CD4-positive, alpha-beta T cell treated with Interleukin-21 for 1 hour (primary cell): ENCODE measurements at regions not wholly inside any gene's neighbourhood (a gene's known extent, or its start where the extent isn't known, plus 50 kb on each side); places are given as distances from the start of the nearest gene placed in this dataset.

Experiments used
- DNase-seq: peaks from one replicate; pipeline ENCODE4 v3.0.0-alpha.2; 2020

DNA sequence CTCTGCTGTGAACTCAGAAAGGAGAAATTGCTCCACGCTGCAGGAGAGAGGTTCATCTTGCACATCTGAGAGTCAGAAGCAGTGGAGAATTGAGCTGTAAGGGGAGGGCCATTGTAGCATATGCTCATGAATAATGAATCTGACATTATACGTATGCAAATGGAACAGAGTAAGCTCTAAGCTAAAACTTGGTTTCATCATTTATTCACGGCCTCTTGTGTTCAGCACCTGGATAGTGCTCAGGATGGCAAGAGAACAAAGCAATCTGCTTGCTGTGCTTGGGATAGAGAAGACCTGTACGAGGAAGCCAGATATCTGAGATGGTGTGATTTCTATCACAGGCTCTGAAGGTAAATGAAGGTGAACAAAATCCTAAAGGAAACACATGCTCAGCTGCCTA is 87.9 kb upstream of the GCFC2 start:
- no peak for DNase-seq

DNA sequence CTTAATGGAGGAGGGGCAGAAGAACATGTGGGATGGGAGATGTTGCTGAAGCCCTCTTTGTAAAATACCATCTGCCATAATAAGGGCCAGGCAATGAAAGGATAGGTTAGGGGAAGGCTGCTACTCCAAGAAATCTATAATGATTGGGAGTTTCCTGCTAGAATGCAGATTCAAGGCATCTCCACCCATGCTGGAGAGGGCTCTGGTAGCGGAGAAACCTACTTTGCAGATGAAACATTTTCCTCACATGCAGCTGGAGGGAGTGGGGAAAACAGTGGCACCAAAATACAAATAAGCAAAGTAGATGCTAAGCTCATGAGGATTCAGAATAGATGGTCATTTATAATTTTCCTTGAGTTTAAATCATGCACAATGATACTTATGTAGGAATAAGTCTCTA is 82.3 kb upstream of the GCFC2 start:
- DNase-seq: no peak

GRCh38 chr2:75792146-75792545 is 81.4 kb upstream of the GCFC2 start:
- DNase-seq: no peak

- no peak for DNase-seq
Observed at GRCh38 chr2:75790814-75791467, 80.2 kb upstream of the GCFC2 start.

DNA sequence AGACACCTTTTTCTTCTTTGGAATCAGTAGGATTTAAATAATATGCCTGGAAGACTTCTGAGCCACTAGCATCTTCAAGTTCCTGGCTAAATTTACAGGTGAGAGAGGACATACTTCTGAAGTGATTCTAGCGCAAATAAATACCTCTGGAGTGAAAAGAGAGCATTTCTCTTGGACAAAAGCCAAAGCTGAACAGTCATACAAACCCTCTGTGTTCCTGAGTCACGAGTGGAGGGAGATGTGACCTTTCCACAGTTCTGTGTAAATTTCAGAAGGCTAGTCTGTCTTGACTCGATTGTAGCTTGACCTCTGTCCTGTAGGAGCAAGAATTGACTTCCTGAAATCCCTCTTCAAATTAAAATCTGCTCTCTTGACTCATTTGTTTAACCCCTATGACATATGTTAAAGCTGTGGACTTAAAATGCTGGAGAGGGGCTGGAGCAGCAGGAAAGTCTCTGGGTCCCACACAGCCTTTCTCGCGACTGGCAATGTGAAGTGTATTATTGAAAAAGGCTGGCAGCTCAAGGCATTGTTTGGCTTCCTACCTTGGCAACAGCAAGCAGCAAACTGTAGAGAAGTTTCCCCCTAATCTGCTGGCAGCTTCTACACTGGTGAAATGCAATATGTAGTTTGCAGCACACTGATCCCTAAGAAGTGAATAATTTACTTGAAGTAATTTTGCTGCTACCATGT is 79.6 kb upstream of the GCFC2 start:
- no peak for DNase-seq

DNA sequence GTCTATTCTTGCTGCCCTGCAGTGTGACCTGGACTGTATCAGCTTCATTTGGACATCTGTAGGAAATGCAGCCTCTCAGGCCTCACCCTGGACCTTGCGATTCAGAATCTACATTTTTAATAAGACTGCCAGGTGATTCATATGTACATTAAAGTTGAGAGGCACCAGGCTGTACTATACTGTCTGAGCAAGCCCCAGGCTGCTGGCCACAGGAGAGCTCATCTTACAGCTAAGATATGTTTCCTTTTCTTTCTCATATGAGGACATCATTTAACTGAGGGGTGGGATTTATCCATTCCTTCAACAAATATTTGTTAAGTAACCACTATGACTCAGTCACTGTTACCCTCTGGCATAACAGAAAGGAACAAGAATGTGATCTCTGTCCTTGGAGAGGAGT is 78.2 kb upstream of the GCFC2 start:
- no peak for DNase-seq

DNA sequence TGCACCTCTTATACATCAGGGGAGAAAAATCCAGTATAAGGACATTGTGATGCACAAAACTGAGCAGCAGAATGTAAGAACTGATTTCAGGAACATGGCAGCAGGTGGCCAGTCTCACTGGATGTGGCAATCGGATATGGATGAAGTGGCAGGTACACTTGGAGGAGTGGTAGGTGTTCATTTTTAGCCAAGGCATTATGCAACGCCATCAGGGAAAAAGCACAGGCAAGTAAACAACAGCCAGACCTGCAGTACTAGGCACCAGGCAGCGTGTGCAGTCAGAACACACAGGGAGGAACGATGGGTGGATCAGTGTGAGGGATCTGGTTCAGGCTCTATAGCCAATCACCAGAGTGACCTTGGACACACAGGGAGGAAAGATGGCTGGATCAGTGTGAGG is 77.4 kb upstream of the GCFC2 start:
- no peak for DNase-seq

GRCh38 chr2:75787532-75788132 is 76.9 kb upstream of the GCFC2 start:
- DNase-seq: no peak

DNA sequence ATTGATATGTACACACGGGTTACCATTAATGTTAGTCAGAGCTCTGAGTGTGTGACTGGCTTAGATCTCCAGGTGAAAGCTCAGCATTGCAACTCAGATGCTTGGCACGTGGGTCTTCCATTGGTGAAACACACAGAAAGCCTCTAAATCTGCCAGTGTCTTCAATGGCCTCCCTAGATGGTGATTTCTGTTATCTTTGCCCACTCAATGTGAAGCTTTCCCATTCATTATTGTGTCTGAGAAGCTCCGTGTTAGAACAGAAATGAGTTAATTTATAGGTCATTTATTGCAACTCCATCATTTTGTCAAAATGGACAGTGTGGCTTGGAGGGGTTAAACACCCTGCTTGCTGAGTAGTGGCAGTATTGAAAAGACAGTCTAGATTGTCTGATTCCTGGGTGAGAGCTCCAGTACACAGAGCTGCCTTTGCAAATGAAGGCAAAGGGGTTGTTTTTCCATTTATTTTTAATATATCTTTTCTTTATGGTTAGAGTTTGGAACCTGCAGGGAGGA is 64.7 kb upstream of the GCFC2 start:
- no peak for DNase-seq

DNA sequence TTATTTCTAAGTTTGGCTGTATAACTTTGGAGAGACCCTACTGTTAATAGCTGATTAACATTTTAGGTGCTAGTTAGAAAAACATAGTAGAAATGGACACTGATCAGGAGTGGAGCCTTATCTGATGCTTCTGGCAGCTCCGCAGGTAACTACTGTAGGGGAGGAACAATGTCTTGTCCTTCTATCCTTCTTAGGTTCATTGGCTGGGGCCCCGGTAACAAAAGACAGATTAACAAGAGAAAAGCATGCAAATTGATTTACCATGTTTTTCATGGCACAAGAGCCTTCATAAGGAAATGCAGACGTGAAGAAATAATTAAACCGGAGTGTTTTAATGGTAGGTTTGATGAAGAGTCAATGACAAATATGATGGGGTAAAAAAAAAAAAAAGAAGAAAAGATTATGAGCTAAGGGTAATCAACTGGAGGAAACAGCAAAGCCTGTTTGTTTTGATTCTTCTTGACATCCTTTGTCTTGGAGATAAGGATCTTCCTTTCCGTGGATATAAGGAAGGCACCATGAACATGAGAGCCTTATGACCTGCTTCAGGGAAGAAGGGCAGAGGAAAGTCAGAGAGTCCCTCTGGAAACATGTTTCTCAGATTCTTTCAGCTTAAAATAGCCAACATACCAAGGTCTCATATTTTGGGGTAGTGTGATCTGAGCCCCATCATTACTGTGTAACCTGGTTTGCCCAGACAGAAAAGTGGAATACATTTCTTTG is 62.4 kb upstream of the GCFC2 start:
- no peak for DNase-seq

DNA sequence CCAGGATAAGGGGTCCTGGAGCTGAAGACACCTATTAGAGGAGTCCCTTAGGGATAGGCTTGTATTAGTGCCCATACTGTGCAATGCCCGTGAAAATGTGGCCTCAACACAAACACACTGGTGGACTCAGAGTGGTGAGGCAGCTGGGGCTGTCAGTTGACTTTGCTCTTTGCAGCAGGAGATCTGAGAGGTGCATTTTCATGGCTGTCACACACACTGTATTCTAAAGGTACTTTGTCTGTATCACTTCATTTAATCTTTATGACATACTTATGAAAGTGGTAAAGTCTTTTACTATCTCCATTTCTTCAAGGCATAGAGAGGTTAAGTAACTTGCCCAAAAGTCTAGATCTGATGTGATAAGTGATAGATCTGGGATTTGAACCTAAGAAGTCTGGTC is 55.1 kb upstream of the GCFC2 start:
- DNase-seq: no peak

DNA sequence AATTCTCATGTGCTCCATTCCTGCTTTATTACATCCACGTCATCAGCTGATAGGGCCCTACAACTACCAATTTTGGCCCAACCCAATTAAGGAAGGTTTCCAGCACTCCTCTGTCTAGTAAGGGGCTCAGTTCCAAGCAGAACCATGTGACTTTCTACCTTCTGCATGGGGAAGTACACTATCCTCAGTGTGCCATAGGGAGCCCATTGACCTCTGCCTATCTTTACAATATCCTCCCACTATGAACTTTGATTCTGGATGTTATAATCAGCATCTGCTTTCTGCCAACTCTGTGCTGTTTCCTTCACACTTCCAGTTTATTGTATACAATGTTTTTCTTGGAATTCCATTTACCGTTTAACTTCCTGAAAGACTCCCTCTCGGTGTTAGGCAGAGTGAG is 53.9 kb upstream of the GCFC2 start:
- no peak for DNase-seq
